ELR (cell line): ENCODE measurements at regions not wholly inside any gene's neighbourhood (a gene's known extent, or its start where the extent isn't known, plus 50 kb on each side); places are given as distances from the start of the nearest gene placed in this dataset.

ENCODE experiments used
- DNase-seq: peaks from one replicate; pipeline ENCODE4 v3.0.0-alpha.2; 2015; ENCODE audit warnings: low read depth

DNA sequence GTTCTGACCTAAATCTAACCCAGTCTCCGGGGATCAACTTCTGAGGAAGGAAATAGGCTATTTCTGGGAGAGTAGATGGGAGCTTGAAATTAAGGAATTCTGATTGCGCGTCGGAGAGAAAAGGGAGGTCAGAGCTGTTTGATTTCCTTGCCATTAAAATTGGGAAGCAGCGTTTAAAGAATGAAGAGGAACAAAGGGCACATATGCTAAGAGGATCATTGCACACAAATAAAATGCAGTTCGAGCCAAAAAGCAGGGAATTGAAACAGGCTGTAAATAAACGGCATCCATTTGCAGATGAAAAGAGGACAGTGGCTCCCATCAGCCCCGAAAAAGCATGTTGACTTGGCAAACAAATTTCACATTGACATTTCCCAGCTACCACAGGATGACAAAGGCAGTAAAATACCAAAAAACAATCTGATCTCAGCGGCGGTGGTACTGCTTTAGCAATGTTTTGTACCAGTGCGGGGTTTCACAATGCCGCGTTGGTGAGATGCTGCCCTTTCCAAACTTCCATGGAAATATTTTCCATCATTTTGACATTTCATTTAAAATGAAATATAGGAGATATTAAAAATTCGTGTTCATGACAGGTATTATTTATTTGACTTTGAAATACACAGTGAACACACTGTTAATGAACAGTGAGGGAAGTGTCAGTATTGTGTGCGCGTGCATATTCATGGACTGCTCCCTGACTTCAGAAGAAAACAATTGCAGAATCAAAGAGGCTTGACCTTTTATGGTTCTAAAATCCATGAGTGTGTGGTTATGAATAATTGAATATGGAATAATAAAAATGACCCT is 108.8 kb downstream of the SQOR start:
- no peak for DNase-seq

DNA sequence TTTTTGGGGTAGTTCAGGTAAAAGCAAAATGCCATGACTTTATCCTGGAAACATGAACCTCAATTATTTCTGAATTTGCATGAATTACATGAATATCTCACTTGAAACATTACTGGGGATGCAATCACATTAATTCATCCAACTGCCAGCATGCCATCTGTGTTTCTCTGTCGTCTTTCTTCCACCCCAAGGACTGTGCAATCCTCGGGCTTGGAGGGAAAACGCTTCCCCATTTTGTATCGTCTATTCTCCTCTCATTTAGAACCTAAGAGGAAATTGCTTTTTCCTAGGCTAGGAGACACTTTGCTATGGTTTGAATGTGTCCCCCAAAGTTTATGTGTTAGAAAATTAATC is 109.4 kb downstream of the SQOR start:
- DNase-seq = no peak

DNA sequence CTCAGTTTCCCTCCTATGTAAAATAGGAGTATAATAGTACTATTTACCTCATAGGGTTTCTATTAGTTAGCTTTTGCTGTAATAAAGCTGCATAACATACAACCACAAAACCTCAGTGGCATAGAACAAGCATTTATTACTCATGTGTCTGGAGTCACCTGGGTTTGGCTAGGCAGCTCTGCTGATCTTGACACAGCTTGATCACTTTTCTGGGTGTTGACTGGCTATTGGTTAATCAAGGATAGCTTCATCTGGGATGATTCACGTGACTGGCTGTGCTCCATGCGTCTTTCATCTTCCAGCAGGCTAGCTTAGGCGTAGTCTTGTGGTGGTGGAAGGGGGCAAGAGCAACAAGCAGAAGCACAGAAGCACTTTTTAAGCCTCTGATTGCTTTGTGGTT is 112.6 kb downstream of the SQOR start:
- no peak for DNase-seq

DNA sequence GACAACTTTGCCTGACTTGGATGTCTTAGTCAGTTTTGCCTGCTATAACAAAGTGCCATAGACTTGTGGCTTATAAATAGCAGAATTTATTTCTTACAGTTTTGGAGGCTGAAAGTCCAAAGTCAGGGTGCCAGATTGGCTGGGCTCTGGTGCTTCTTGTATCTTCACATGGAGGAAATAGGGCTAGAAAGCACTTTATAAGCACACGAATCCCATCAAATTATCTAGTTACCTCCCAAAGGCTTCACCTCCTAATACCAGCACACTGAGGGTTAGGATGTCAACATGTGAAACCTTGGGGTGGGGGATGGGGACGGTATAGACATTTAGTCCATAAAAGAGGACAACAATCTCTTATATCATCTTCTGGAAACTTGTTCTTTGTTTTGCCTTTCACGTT is 116.8 kb downstream of the SQOR start:
- no peak for DNase-seq

DNA sequence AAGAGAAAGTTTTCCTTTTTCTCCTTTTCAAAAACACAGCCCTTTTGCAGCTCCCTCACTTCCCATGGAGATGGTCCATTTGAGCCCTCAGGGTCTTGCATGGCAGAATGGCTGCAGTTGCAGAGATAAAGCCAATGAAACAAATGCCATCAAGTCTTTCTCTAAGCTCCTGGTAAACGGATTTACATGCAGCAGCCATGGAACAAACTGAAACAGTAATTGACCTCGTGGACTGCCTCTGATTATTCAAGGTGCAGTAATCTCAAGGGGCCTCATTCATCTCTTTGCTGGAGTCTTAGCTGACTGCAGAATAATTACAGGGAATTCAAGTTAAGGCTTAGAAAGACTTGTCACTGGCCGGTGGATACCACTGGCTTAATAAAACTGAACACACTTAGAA is 125.1 kb downstream of the SQOR start:
- DNase-seq = no peak

DNA sequence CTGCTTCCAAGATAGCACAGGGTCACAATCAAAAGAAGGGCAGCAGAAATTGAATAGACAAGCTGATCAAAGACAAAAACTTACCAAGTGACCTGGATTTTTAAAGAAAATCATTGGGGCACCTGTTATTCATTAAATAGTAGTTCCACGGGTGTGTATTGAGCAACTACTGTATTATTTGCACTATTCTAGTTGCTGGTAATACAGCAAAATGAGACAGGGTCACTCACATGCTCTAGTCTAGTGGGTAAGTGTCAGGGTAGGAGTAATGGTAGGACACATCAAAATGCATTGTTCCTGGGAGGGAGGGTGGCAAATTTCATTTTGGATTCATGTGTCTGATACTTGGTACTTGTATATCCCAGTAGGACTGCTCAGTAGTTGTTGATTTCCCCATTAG is 127.9 kb downstream of the SQOR start:
- no peak for DNase-seq

DNA sequence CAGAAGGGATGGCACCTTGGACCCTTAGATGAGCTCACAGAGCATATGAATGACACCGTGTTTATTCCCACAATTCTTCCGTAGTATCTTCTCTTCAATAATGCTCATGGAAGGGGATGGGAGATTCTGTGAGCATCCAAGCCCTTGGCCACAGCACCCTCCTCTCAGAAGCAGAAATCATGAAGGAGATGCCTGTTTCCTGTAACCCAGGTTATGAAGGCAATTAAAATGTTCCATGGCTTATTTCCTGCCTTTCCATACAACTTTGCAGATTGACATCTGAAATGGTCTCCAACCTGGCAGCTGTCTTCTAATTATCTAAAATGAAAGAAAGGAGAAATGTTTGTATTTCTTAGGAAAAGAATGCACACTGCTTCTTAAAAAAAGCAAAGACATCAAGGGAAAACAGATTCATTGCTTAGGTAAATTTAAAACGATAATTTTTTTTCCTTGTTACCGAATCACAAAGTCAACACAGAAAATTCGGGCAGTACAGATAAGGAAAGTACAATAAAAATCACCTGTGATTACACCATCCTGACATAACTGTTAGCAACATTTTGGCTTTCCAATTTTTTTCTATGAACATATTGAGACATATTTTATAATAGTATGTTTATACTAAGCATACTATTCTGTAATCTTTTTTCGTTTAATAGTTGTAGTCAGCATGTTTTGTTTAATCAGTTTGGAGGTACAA is 128.5 kb downstream of the SQOR start:
- DNase-seq = no peak

DNA sequence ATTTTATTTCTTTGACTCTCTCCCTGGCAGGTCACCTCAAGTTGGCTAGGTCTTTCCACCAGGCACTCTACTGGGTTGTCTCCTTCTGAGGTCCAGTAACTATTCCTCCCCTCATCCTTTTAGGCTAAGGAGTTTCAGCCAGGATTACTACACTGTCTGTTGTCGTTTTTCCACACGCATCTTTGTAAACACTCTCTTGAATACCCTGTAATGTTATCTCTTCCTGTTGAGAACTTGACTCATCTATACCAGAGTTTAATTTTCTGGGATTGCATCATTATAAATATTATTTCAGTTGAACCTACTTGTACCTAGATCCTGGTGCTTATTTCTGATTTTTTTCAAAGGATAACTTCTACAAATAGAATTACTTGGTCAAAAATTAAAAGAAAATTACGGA is 138.3 kb downstream of the SQOR start:
- DNase-seq = peak; percentile 1

DNA sequence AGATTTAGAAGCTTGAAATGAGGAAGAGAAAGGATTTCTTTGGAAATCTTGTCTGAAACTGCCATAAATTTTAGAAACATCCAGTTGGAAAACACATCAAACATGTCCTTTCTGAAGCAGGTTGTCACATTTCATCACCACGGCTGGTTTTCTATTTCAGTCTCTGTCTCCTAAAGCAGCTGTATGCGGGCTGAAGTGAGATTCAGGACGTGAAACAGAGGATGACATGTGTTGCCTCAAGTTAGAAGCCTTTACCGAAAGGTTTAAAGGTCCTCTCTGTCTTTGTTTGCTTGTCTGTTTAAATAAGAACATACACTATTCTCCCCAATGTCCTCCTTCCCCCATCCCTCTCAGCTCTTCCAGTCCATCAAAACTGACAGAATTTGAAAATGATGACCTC is 141.9 kb downstream of the SQOR start:
- DNase-seq = no peak

DNA sequence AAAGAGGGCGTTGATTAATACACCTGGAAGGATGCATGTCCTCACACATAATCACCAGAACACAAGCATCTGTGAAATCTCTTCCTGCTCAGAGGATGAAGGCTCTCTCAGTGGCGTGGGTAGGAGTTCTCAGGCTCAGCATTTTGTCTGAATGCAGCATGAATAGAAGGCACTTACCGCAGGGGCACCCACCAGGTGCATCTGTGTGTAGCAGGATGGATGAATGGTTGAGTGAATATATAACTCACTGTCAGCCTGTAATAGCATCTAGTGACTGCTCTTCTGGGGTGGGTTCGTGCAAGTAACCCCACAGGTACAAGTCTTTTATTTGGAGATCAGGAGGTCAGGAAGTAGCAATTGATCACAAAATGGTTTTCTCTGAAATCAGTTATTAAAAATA is 143.0 kb downstream of the SQOR start:
- no peak for DNase-seq

DNA sequence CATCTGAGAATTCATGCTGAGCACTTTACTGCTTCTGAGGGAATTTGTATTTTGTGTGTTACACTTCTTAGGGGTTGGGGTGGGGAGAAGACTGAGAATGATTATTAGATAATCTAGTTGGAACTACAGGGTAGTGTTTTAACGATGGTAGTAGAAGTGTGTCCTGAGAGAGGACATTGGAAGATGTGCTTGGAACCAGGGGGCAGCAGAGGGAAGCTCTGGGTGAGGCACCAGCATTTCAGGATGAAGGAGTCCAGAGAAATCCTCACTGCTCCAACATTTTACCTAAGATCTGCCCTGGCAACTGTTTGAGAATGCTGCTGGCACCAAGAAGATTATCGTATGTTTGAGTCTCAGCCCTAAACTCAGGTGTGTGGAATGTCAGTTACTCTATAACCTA is 145.5 kb downstream of the SQOR start:
- no peak for DNase-seq

DNA sequence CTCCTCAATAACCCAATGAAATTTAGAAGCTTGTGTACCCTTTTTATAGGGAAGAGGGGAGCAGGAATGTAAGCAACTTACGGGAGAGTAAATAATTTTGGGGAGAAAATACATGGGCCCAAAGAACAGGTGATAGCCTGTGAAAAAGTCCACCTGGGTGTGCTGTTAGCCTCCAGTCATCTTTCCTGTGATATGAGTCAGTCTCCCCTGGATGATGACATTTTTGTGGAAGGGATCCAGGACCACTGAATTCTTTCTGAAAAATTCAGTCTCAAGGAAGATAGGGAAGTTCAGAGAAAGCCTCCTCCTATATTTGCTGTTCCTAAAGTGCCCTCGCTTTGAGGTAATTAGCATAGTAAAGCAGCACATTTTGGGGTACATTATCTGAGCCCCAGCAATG is 149.8 kb downstream of the SQOR start:
- no peak for DNase-seq

DNA sequence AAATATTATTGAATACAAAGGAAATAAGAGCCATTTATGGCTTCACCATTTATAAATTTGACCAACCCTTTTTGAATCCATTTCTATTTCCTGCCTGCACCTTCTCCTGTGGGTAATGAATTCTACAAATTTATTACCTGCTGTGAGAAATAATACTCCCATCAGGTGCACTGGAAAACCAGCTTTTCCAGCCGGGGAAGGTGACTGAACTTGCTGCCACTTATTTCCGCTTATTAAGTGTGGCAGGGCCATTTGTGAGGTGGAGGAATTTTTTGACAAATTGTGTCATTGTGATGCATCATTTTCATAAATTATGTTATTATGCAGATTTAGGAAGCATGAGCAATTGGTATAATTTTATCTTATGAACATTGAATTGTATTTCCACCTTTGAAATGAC is 151.1 kb downstream of the SQOR start:
- no peak for DNase-seq

DNA sequence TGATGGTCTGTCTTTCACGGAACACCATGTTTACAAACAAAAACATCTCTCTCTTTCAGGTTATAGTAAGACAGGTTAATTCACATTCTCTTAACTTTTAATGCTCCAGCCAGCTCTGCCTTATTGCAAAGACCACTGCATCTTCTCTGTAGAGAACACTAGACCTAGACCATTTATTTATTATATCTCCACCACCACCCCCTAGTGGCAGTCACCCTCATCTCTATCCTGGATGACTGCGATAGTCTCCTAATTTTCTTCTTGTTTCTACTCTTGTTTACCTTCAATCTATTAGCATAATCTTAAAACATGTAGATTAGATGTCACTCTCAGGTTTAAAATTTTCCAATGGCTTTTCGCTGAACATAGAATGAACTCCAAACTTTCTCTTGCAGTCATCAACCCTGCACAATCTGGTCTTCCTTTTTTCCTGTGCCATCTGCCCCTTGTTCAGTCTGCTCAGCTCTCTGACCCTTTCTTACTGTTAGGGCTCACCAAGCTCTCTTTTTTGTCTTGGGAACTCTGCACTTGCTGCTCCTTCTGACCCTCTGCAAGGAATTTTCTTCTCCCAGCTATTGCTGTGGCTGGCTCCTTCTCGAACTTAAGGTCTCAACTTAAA is 155.6 kb downstream of the SQOR start:
- DNase-seq = peak; percentile 28

DNA sequence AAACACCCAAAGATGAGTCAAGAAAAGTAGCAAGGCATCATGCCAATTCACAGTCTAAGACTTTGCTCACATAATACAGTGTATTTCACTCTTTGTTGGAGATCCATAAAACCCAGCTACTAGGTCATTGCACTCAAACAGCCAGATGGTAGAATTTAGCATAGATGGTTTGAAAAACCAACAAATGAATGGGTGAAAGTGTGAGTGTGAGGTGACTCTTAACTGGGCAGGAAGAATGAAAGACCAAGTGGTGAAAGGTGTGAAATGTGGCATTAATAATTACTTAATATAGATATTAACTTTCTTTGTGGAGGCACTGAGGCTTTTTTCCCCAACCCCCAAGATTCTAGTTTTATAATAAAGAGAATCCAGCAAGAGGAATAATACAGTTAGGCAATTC is 159.5 kb downstream of the SQOR start:
- no peak for DNase-seq

DNA sequence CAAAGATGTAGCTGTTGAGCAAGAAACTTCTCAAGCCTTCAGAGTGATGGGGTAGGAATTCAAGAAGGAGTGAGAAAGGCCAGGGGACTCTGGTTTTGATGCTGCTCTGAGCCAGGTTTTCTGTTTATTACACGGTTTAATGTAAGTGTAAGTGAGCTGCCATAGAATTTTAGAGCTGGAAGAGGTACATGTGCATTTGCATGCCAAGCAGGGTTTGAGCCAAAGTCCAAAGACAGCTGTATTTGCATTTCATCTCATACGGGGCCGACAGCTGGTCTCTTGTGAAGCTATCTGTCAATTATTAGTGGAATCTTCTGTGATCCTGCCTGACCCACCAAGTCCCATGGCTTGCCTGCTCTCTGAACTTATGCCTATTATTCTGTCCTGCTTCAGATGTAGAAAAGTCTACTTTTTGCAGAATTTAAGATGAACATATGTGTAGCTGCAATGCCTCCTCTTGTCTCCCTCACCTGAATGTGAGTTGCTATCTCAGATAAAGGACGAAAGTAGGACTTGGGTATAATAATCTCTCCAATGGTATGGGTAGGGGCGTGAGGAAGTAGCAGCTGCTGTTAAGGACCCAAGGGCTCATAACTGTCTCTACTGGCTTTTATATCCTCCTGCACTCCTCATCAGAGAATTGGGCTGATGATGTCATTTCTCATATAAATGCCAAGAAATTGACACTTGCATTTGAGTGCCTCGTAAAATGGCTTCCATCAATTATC is 160.0 kb downstream of the SQOR start:
- no peak for DNase-seq

DNA sequence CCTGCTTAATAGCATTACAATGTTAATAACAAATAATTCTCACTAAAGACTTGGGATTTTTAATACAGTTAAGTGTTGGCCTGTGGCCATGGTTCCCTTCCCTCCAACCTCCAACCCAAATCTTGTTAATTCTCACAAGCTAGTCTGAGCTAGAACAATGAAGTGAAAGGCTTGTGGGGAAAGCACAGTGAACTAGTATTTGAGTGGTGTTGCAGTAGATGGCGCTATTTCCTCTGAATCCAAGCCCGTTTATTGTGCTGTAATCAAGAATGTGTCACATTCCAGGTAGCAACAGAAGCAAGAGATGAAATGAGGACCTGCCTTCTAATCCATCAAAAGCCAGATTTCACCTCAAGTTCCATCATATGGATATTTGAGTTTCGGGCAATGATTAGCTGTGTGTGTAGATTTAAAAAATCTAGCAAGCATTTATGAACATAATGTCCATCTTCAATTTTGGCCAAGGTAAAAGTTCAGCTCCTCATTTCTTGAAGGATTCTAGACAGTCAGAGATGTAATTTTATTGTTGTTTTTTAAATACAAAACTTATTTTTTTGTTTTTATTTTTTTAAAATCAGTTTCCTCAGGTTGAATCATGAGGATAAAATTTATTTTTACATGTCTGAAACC is 160.7 kb downstream of the SQOR start:
- peak; percentile 41 for DNase-seq

DNA sequence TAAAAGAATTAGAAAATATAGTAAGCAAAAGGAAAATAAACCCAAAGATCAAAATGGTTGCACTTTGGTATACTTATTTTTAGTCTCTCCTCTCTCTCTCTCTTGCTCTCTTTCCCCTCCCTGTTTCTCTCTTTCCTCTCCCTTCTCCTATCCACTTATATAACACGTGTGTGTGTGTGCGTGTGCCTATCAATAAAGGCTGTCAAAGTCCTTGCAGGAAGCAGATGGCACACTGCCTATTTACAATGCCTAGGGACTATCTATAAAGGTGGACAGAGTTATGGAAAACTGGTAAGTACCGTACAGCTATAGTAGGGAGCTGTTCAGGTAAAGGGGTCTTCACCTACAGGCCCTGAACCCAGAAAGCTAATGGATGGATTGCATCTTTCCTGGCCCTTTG is 161.6 kb downstream of the SQOR start:
- no peak for DNase-seq

DNA sequence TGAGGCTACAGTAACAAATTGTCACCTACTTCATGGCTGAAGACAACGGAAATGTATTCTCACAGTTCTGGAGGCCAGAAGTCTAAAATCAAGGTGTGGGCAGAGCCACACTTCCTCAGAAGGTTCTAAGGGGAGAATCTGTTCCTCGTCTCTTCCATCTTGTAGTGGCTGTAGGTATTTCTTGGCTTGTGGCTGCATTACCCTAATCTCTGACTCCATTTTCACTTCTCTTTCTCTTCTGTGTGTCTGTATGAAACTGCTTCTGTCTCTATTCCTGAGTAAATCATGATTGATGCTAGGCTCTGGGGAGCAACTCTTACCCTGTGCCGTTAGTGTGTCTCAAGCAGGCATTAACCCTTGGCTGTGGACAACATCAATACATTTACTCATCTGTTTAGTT is 164.7 kb downstream of the SQOR start:
- DNase-seq = no peak

DNA sequence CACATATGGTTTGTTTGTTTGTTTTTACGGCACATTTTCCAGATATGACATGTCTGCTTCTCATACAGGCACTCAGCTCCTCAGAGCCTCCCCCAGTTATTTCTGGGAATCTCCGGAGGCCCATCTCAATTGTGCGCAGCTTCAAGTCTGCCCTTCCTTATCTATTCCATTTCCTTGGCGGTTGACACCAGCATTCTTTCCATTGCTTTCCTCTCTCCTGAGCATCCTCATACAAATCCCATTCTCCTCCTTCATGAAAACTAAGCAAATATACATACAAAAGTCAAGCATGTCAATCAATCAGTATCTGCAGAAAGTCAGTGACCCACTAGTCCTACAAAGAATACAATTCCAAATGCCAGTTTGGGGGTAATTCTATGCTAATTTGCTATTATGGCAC is 166.7 kb downstream of the SQOR start:
- no peak for DNase-seq

DNA sequence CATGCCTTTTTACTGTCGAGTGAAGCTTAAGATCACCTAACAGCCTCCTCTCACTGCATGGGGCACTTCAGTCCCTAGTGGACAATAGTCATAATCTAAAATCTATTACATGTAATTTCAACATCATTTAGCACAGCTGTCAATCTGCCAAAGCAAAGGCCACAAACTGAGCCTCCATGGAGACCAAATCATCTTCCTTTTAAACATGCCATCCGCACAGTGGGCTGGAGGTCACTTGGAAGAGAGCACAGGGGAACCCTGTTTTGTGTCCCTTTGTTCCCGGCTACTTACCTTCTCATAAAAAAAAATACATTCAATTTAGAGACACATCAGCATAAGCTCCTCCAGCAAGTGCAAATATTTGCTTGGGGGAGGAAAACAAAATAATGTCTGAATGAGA is 167.3 kb downstream of the SQOR start:
- DNase-seq = no peak

DNA sequence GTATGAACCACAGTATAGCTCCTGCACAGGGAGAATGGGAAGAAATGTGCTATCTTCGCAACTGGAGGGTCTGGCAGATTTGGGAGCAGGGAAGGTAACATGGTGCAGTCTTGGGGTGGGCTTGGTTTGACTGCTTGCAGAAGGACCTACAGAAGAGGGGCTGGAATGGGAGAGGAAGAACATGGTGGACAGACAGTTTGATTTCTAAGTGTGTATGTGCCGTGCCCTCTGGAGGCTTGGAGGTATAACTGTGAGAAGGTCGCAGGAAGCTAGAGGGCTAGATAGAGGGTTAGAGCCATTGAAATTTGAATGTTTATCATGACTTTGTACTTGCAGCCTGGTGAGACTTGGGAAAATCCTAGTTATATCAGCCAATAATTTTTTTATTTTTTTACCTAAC is 169.2 kb downstream of the SQOR start:
- DNase-seq = no peak
